ENCODE measurements at regions not wholly inside any gene's neighbourhood (a gene's known extent, or its start where the extent isn't known, plus 50 kb on each side); places are given as distances from the start of the nearest gene placed in this dataset.

DNA sequence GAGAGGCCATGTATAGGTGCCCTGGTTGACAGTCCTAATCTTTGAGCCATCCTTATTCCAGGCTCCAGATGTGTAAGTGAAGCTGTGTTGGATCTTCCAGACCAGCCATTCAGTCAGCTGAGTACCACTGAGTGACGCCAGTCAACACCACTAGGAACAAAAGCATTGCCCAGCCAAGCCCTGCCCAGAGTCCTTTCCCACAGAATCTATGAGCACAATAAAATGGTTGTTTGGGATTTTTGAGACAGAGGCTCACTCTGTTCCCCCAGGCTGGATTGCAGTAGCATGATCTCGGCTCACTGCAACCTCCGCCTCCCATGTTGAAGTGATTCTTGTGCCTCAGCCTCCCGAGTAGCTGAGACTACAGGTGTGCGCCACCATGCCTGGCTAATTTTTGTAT, 262.5 kb downstream of the BCOR start:
- Histone ChIP-seq H3K9me3 (no peaks in the 10 kb centered on the region), H3K4me3 (no peak overlapping the region), H3K27ac (no peak overlapping the region), H3K36me3 (no peaks in the 10 kb centered on the region), H3K27me3 (no peaks in the 10 kb centered on the region), H3K4me1 (no peaks in the 10 kb centered on the region)
- intact Hi-C loops (cut with DNase I; ENCODE audit: low total_unique reads): no loop called here
- no peak for DNase-seq
- TF ChIP-seq POLR2A (IDR thresholded peaks at IDR 0.05): no peak
- TF ChIP-seq, protein P1, sequence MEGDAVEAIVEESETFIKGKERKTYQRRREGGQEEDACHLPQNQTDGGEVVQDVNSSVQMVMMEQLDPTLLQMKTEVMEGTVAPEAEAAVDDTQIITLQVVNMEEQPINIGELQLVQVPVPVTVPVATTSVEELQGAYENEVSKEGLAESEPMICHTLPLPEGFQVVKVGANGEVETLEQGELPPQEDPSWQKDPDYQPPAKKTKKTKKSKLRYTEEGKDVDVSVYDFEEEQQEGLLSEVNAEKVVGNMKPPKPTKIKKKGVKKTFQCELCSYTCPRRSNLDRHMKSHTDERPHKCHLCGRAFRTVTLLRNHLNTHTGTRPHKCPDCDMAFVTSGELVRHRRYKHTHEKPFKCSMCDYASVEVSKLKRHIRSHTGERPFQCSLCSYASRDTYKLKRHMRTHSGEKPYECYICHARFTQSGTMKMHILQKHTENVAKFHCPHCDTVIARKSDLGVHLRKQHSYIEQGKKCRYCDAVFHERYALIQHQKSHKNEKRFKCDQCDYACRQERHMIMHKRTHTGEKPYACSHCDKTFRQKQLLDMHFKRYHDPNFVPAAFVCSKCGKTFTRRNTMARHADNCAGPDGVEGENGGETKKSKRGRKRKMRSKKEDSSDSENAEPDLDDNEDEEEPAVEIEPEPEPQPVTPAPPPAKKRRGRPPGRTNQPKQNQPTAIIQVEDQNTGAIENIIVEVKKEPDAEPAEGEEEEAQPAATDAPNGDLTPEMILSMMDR (IDR thresholded peaks at IDR 0.05): no peak

DNA sequence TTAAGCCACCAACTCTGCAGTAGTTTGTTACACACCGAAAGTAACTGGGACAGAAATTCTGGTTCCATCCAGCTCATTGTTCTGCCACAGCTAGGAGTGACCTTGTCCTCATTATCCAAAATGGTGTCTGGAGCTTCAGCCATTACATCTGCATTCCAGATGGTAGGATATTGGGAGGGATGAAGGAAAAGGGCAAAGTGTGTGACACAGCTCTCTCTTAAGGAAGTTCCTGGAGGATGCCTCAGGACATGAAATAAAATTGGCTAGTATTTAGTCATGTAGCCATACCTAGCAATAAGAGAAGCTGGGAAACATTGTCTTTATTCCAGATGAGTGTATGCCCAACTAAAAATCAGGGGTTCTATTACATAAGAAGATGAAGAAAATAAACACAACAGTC, 262.0 kb downstream of the BCOR start:
- Histone ChIP-seq H3K27me3 (no peaks in the 10 kb centered on the region), H3K27ac (no peak overlapping the region), H3K4me1 (no peaks in the 10 kb centered on the region), H3K36me3 (no peaks in the 10 kb centered on the region), H3K9me3 (no peaks in the 10 kb centered on the region), H3K4me3 (no peak overlapping the region)
- DNase-seq: no peak
- TF ChIP-seq, protein P1 (IDR thresholded peaks at IDR 0.05): no peak
- no peak for TF ChIP-seq POLR2A (IDR thresholded peaks at IDR 0.05)
- intact Hi-C loops (cut with DNase I; ENCODE audit: low total_unique reads): no loop called here

DNA sequence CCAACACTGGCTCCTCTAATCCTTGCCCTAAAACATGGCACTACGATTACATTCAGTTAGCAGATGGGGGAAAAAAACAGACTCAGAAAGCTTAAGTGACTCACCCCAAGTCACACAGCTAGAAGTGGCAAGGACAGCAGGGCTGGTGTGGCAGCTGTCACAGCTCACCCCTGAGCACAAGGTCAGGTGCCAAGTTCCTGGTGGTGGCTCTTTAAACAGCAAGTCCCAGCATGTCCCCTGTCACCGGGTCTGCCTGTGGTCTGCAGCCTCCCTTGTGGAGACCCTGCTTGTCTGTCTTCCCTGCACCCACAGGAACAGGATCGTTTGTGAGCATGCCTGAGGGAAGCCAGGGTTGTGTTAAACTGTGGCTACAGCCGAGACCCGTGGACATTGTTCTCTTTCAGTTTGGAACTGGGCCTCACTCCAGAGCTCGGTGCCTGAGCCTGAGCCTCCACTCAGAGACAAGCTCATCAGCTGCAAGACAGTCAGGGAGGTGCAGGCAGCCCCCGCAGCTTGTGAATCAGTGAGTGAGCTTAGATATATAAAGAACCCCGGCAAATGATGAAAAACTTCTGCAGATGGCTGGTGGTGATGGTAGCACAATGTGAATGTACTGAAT, 260.8 kb downstream of the BCOR start:
- Histone ChIP-seq H3K4me1 (no peaks in the 10 kb centered on the region), H3K27ac (no peak overlapping the region), H3K4me3 (no peak overlapping the region), H3K27me3 (no peaks in the 10 kb centered on the region), H3K9me3 (no peaks in the 10 kb centered on the region), H3K36me3 (no peaks in the 10 kb centered on the region)
- intact Hi-C loops (cut with DNase I; ENCODE audit: low total_unique reads): no loop called here
- TF ChIP-seq, protein P1 (IDR thresholded peaks at IDR 0.05): no peak
- TF ChIP-seq POLR2A (IDR thresholded peaks at IDR 0.05): no peak
- DNase-seq: no peak

DNA sequence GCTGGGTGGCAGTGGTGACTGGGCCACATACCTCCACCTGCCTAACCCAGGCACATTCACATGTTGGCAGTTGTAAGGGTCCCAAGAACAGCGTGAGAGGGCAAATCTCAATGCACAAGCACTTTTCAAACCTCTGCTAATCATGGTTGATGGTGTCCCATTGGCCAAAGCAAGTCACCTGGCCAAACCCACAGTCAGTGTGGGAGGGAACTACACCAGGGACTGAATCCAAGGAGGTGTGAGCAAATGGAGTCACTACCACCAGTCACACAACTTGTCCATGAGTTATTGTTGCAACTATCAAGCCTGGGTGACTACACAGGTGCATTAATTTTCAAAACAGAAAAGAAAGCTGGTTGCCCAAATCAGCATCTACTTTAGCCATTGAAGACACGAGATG, 260.1 kb downstream of the BCOR start:
- Histone ChIP-seq H3K4me3 (no peak overlapping the region), H3K36me3 (no peaks in the 10 kb centered on the region), H3K9me3 (no peaks in the 10 kb centered on the region), H3K4me1 (no peaks in the 10 kb centered on the region), H3K27me3 (no peaks in the 10 kb centered on the region), H3K27ac (no peak overlapping the region)
- TF ChIP-seq POLR2A (IDR thresholded peaks at IDR 0.05): no peak
- TF ChIP-seq, protein P1 (IDR thresholded peaks at IDR 0.05): no peak
- no peak for DNase-seq
- intact Hi-C loops (cut with DNase I; ENCODE audit: low total_unique reads): no loop called here

DNA sequence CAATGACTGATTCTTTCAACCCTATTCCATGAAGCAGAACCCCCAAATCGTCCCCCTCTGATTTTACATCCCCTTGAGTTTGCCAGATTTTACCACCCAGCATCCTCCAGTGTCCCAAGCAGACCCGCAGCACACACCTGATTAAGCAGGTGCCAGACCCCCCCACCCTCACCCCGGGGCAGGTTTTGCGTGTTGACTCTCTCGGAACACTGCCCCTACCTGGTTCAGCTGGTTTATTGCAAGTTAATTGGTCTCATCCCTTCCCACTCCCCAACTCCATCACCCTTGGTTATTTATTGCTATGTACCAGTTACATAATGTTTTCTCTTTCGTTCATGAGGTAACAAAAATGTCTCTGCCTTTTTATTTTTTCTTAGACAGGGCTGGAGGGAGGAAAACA, 258.4 kb downstream of the BCOR start:
- intact Hi-C loops (cut with DNase I; ENCODE audit: low total_unique reads): no loop called here
- DNase-seq: no peak
- H3K9me3 ChIP-seq: no peaks in the 10 kb centered on the region
- no peak for TF ChIP-seq POLR2A (IDR thresholded peaks at IDR 0.05)
- TF ChIP-seq, protein P1 (IDR thresholded peaks at IDR 0.05): no peak
- no peak overlapping the region for H3K4me3 ChIP-seq
- no peak overlapping the region for H3K27ac ChIP-seq
- H3K27me3 ChIP-seq: no peaks in the 10 kb centered on the region
- H3K36me3 ChIP-seq: no peaks in the 10 kb centered on the region
- no peaks in the 10 kb centered on the region for H3K4me1 ChIP-seq

Measured in uterus (tissue), 3 donors.